SH-SY5Y (cell line): ENCODE measurements at regions not wholly inside any gene's neighbourhood (a gene's known extent, or its start where the extent isn't known, plus 50 kb on each side); places are given as distances from the start of the nearest gene placed in this dataset.

Experiments used
- GATA2 ChIP-seq: IDR thresholded peaks from 2 replicates; pipeline ENCODE4 v1.6.1; 2011; ENCODE audit warnings: mild to moderate bottlenecking, low read depth, low read length
- GATA3 ChIP-seq: IDR thresholded peaks from 2 replicates; pipeline ENCODE4 v1.6.1; 2011; ENCODE audit warnings: low read depth, mild to moderate bottlenecking, low read length, moderate library complexity

GRCh38 chr1:22352896-22353295 is 98.8 kb upstream of the ZBTB40 start:
- TF ChIP-seq GATA3 (no peak), GATA2 (no peak)
